ENCODE measurements at regions not wholly inside any gene's neighbourhood (a gene's known extent, or its start where the extent isn't known, plus 50 kb on each side); places are given as distances from the start of the nearest gene placed in this dataset. TPM values are rescaled to one million over a fixed set of nuclear protein-coding genes. Genes with fewer than 3 reads are reported as not detected.

Small RNA genes in the stretch of these regions (small RNA-seq; reads per million reads assigned to genes)
- gene RN7SKP262 (ENCODE audit: insufficient read length, low read depth): not detected

All from AG04450 (cell line).